Activated T-cell treated with anti-CD3 and anti-CD28 coated beads, Interleukin-2, amount 50 U/mL, for 24 hours (primary cell): ENCODE measurements at regions not wholly inside any gene's neighbourhood (a gene's known extent, or its start where the extent isn't known, plus 50 kb on each side); places are given as distances from the start of the nearest gene placed in this dataset.

Source experiments
- DNase-seq: peaks from one replicate; pipeline ENCODE4 v3.0.0-alpha.2; 2020
- H3K27ac Mint-ChIP-seq: 2 replicates; pipeline ENCODE4 v1.8.0; 2020; ENCODE audit warnings: mild to moderate bottlenecking, mixed read lengths
- H3K27me3 Mint-ChIP-seq: 2 replicates; pipeline ENCODE4 v1.8.0; 2020; ENCODE audit warnings: mixed read lengths
- H3K36me3 Mint-ChIP-seq: 2 replicates; pipeline ENCODE4 v1.8.0; 2020; ENCODE audit warnings: low read depth, mixed read lengths
- H3K4me1 Mint-ChIP-seq: 2 replicates; pipeline ENCODE4 v1.8.0; 2020; ENCODE audit warnings: low read depth, mixed read lengths
- H3K4me3 Mint-ChIP-seq: 2 replicates; pipeline ENCODE4 v1.8.0; 2020; ENCODE audit warnings: mild to moderate bottlenecking, moderate library complexity, mixed read lengths
- H3K9me3 Mint-ChIP-seq: 2 replicates; pipeline ENCODE4 v1.8.0; 2020; ENCODE audit warnings: mixed read lengths

DNA sequence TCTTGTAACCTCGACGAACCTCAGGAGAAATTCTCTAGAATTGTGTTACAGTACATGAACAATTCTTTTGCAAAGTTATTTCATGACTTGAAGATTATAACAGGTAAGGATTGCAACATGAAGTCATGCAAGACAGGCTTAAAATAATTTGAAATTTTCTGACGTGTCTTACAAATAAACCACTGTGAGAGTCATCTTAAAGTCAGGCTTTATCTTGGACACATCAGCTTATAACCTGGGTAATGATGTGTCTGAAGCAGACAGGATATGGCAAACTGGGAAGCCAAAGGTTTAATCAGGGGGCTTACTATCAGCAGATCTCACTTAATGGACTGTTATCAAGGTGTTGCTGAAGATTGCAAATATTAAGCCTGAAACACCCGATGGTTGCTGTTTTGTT lies 407.8 kb downstream of the KLF5 start:
- Mint-ChIP-seq H3K27me3 (peaks cover 3% of the 10 kb centered on the region), H3K27ac (no peak overlapping the region), H3K4me3 (no peak overlapping the region), H3K4me1 (no peaks in the 10 kb centered on the region), H3K9me3 (no peaks in the 10 kb centered on the region), H3K36me3 (no peaks in the 10 kb centered on the region)
- no peak for DNase-seq

DNA sequence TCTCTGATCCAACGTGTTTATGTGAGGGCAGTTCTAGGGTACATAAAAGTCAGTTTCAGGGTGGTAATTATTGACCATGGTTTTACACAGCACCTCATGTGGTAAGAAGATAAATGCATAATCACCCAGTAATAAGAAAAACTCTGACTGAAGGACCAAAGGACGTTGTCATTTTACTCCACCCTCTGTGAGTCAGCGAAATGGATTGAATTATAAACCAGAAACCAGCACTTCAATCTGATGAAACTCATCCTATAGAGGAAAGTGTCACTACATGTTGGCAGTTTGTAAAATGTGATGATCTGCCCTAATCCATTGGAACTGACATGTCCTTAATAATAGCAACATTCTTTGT lies 406.8 kb downstream of the KLF5 start:
- Mint-ChIP-seq H3K9me3 (no peaks in the 10 kb centered on the region), H3K4me3 (no peak overlapping the region), H3K27ac (no peak overlapping the region), H3K27me3 (peaks cover 11% of the 10 kb centered on the region), H3K4me1 (no peaks in the 10 kb centered on the region), H3K36me3 (no peaks in the 10 kb centered on the region)
- no peak for DNase-seq

- H3K36me3 Mint-ChIP-seq: no peaks in the 10 kb centered on the region
- no peaks in the 10 kb centered on the region for H3K9me3 Mint-ChIP-seq
- H3K4me3 Mint-ChIP-seq: no peak overlapping the region
- no peak for DNase-seq
- no peaks in the 10 kb centered on the region for H3K4me1 Mint-ChIP-seq
- H3K27me3 Mint-ChIP-seq: peaks cover 16% of the 10 kb centered on the region
- H3K27ac Mint-ChIP-seq: no peak overlapping the region
These were observed 406.2 kb downstream of the KLF5 start for GRCh38 chr13:73464758-73465616.

GRCh38 chr13:73462241-73462640 lies 403.4 kb downstream of the KLF5 start:
- Mint-ChIP-seq H3K27me3 (peaks cover 19% of the 10 kb centered on the region), H3K27ac (no peak overlapping the region), H3K9me3 (no peaks in the 10 kb centered on the region), H3K4me3 (no peak overlapping the region), H3K4me1 (no peaks in the 10 kb centered on the region), H3K36me3 (no peaks in the 10 kb centered on the region)
- DNase-seq: no peak

DNA sequence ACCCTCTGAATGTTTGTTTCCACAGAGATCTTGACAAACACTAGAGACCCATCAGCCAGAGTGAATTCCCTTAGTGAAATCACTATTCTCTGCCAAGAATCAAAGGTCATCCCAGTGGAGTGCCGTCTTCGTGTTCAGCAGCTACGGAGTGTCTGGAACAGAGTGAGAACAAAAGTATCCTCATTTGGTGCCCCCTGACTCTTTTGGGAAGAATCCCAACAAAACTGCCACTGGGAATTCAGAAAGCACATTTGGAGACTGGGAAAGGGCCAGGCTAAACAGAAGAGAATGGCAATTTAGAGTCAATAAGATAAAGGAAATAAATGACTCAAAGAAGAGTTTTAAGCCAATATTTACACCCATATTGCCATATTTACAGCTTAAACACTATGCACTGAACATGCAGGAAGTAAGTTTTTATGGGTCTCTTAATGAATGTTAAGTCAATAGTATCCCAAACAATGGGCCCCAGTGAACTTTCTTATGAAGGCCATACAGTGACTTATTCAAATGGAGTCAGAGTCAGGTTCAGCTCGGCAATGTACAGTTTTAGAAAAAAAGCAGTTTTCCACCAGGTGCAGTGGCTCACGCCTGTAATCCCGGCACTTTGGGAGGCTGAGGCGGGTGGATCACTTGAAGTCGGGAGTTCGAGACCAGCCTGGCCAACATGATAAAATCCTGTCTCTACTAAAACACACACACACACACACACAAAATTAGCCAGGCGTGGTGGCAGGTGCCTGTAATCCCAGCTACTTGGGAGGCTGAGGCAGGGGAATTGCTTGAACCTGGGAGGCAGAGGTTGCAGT lies 392.6 kb downstream of the KLF5 start:
- H3K9me3 Mint-ChIP-seq: peaks cover 4% of the 10 kb centered on the region
- no peaks in the 10 kb centered on the region for H3K27me3 Mint-ChIP-seq
- H3K4me3 Mint-ChIP-seq: no peak overlapping the region
- H3K36me3 Mint-ChIP-seq: no peaks in the 10 kb centered on the region
- no peak for DNase-seq
- H3K4me1 Mint-ChIP-seq: peaks cover 4% of the 10 kb centered on the region
- H3K27ac Mint-ChIP-seq: no peak overlapping the region

GRCh38 chr13:73450583-73450982 lies 391.8 kb downstream of the KLF5 start:
- Mint-ChIP-seq H3K4me1 (peaks cover 4% of the 10 kb centered on the region), H3K27me3 (no peaks in the 10 kb centered on the region), H3K27ac (no peak overlapping the region), H3K4me3 (no peak overlapping the region), H3K36me3 (no peaks in the 10 kb centered on the region), H3K9me3 (peaks cover 4% of the 10 kb centered on the region)
- DNase-seq: no peak

DNA sequence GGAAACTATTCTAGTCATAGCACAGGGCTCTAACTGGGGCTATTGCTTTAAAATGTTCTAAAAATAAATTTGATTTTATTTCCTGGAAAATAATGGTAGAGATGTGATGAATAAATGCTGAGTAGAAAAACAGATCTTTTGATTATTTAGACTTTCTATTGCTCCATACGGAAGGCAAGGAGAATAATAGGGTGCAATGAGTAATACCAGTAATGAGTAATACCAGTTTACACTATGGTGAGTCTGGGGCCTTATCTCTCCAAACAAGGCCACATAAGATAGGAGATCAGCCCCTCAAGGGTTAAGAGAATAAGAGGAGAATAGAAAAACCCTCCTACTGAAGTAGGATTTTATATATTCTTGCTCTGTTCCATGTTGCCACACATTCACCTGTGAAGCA lies 390.4 kb downstream of the KLF5 start:
- H3K36me3 Mint-ChIP-seq: no peaks in the 10 kb centered on the region
- H3K4me1 Mint-ChIP-seq: peaks cover 4% of the 10 kb centered on the region
- no peak for DNase-seq
- no peak overlapping the region for H3K4me3 Mint-ChIP-seq
- peaks cover 2% of the 10 kb centered on the region for H3K9me3 Mint-ChIP-seq
- no peak overlapping the region for H3K27ac Mint-ChIP-seq
- H3K27me3 Mint-ChIP-seq: no peaks in the 10 kb centered on the region

- H3K36me3 Mint-ChIP-seq: peaks cover 11% of the 10 kb centered on the region
These were observed 381.6 kb downstream of the KLF5 start for GRCh38 chr13:73440296-73440895.

GRCh38 chr13:73433890-73434289 lies 375.1 kb downstream of the KLF5 start:
- no peak overlapping the region for H3K27ac Mint-ChIP-seq
- no peak for DNase-seq
- peaks cover 20% of the 10 kb centered on the region for H3K9me3 Mint-ChIP-seq
- no peaks in the 10 kb centered on the region for H3K27me3 Mint-ChIP-seq
- H3K4me1 Mint-ChIP-seq: peaks cover 2% of the 10 kb centered on the region
- peaks cover 7% of the 10 kb centered on the region for H3K36me3 Mint-ChIP-seq
- H3K4me3 Mint-ChIP-seq: no peak overlapping the region

More at GRCh38 chr13:73440296-73440895, 381.6 kb downstream of the KLF5 start:
- Mint-ChIP-seq H3K4me1 (no peaks in the 10 kb centered on the region), H3K4me3 (no peak overlapping the region), H3K9me3 (peaks cover 35% of the 10 kb centered on the region), H3K27me3 (no peaks in the 10 kb centered on the region), H3K27ac (no peak overlapping the region)
- DNase-seq: no peak

GRCh38 chr13:73433458-73433857 lies 374.7 kb downstream of the KLF5 start:
- Mint-ChIP-seq H3K27ac (no peak overlapping the region), H3K27me3 (no peaks in the 10 kb centered on the region), H3K4me3 (no peak overlapping the region), H3K4me1 (peaks cover 4% of the 10 kb centered on the region), H3K36me3 (peaks cover 7% of the 10 kb centered on the region), H3K9me3 (peaks cover 20% of the 10 kb centered on the region)
- no peak for DNase-seq

DNA sequence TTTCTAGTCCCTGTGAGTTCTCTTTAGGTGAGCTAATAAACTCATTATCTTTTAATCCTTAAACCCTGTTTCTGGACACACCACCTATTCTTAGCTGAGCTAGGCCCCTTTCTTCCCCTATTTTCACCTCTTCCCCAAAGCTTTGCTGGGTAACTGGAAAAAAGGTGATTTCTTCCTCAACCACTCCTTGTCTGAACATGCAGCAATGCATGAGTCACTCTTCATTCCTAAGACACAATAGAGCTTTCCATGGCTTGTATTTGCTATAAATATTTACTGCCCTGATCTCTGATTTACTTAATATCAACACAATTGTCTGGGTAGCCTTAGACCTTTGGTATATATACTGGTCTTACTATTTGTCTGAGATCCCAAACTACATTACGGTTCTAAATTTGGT lies 370.9 kb downstream of the KLF5 start:
- Mint-ChIP-seq H3K9me3 (no peaks in the 10 kb centered on the region), H3K4me1 (peaks cover 10% of the 10 kb centered on the region), H3K27me3 (no peaks in the 10 kb centered on the region), H3K27ac (no peak overlapping the region), H3K36me3 (no peaks in the 10 kb centered on the region), H3K4me3 (no peak overlapping the region)
- DNase-seq: no peak

DNA sequence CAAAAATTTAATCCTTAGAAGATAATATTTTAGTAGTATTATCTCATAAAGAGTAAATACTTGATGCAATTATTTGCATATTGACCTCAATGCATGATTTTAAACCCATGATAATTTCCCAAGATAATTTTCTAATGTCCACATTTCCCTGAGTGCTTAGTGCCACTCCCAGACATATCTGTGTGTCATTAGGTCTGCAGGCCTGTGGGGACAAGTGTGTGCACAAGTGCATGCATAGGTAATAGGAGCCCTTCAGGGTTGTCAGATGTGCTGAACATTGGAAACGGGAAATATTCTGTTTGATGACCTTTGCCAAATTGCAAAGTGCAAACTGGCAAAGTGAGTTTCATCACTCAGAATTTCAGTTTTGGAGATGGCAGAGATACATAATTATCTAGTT lies 369.9 kb downstream of the KLF5 start:
- no peaks in the 10 kb centered on the region for H3K27me3 Mint-ChIP-seq
- H3K4me3 Mint-ChIP-seq: no peak overlapping the region
- peaks cover 10% of the 10 kb centered on the region for H3K4me1 Mint-ChIP-seq
- no peak overlapping the region for H3K27ac Mint-ChIP-seq
- H3K9me3 Mint-ChIP-seq: no peaks in the 10 kb centered on the region
- DNase-seq: no peak
- H3K36me3 Mint-ChIP-seq: no peaks in the 10 kb centered on the region

DNA sequence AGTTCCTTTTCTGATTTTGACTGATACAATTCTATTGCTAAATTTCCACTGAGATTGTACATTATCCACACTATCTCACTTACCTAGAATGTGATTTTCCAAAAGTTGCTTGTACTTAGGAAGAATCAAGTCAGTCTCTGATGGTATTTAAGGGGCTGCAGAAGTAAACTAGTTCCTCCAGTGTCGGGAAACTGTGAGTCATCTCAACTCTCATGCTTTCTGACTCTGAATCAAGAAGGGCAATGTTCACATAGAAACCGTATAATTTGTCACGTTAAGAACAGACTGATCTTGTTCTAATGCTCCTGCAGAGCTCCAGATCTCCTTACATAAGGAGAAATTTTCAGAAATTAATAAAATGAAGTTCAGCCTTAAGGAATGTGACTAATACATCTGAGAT lies 369.3 kb downstream of the KLF5 start:
- no peak for DNase-seq
- Mint-ChIP-seq H3K4me3 (no peak overlapping the region), H3K27me3 (no peaks in the 10 kb centered on the region), H3K27ac (peak overlapping the region; percentile 28), H3K9me3 (no peaks in the 10 kb centered on the region), H3K36me3 (no peaks in the 10 kb centered on the region), H3K4me1 (peaks cover 10% of the 10 kb centered on the region)

GRCh38 chr13:73422973-73423372 lies 364.2 kb downstream of the KLF5 start:
- no peak overlapping the region for H3K27ac Mint-ChIP-seq
- peaks cover 22% of the 10 kb centered on the region for H3K4me1 Mint-ChIP-seq
- no peak for DNase-seq
- no peak overlapping the region for H3K4me3 Mint-ChIP-seq
- no peaks in the 10 kb centered on the region for H3K9me3 Mint-ChIP-seq
- no peaks in the 10 kb centered on the region for H3K27me3 Mint-ChIP-seq
- H3K36me3 Mint-ChIP-seq: no peaks in the 10 kb centered on the region
